ENCODE measurements at regions not wholly inside any gene's neighbourhood (a gene's known extent, or its start where the extent isn't known, plus 50 kb on each side); places are given as distances from the start of the nearest gene placed in this dataset.

GRCh38 chr10:83218205-83218604, 921.1 kb upstream of the GHITM start:
- TF ChIP-seq CTCF (conservative IDR thresholded peaks at IDR 0.05), result no peak
- TF ChIP-seq EZH2 (IDR thresholded peaks at IDR 0.05; ENCODE audit: low read depth), result no peak
